Right ventricle myocardium superior (tissue), 1 donor: ENCODE measurements at regions not wholly inside any gene's neighbourhood (a gene's known extent, or its start where the extent isn't known, plus 50 kb on each side); places are given as distances from the start of the nearest gene placed in this dataset.

ENCODE experiments used
- ATAC-seq: fragments of 200-7000 bp; cut with Tn5 transposase; one replicate; pipeline ENCODE4 v1.9.1; 2020; ENCODE audit warnings: mild to moderate bottlenecking; ENCODE audit not compliant: poor library complexity
- DNase-seq: peaks from one replicate; pipeline ENCODE4 v3.0.0-alpha.2; 2020
- intact Hi-C: fragments of 100-400 bp; cut with DNase I; formaldehyde crosslinking; loops from one replicate; pipeline ENCODE4 v1.11.2; 2022
- donor health status: DM: no; HTN: yes; CAD: no; lungs with severe emphysema.

DNA sequence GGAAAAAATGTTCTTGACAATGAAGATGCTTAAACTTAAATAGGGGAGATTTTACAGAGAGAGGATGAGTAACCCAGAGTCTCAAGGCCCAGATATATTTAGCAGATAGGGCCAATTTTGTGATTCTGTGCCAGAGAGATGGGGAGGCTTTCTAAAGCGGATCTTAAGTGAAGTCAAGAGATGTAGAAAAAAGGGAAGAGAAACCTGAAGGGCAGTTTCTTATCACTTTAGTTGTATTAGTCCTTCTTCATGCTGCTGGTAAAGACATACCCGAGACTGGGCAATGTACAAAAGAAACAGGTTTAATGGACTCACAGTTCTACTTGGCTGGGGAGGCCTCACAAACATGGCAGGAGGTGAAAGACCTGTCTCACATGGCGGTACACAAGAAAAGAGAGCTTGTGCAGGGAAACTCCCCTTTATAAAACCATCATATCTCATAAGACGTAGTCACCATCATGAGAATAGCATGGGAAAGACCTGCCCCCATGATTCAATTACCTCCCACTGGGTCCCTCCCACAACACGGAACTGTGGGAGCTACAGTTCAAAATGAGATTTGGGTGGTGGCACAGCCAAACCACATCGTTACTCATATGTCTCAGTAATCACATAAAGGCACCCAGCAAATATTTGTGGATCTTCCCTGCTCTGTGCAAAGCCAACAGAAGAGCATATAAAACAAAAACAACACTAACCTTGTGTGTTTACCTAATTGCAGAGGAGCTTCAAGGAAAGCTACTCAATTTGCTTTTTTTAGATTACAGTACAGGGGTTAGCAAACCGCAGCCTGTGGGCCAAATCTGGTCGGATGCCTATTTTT is 102.6 kb upstream of the MYCBP2 start:
- DNase-seq (no peak), ATAC-seq (no peak)
- intact Hi-C loops: no loop called here

DNA sequence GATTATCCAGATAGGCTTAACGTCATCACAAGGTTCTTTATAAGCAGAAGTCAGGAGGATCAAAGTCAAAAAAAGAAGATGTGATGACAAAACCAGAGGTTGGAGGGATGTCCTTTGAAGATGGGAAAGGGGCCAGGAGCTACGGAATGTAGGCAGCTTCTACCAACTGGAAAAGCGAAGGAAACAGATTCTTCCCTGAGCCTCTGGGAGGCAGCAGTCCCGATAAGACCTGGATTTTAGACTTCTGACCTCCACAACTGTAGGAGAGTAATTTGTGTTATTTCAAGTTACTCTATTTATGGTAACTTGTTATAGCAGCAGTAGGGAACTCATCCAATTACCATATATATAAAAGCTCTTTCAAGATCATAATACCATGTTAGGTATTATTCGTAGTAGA is 98.8 kb upstream of the MYCBP2 start:
- ATAC-seq (no peak), DNase-seq (no peak)
- intact Hi-C loops: no loop called here

DNA sequence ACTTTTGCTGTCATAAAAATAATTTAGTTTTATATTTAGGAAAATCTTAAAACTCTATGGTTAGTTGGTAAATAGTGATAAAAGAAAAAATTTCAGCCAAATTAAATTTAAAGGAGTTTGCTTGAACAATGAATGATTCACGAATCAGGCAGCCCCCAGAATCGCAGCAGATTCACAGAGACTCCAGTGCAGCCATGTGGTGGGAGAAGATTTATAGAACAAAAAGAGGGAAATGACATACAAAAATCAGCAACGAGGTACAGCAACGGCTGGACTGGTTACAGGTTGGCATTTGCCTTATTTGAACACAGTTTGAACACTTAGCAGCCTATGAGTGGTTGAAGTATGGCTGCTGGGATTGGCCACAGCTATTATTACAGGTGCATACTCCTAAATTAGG is 96.4 kb upstream of the MYCBP2 start:
- DNase-seq: no peak
- no peak for ATAC-seq
- intact Hi-C loops: no loop called here

DNA sequence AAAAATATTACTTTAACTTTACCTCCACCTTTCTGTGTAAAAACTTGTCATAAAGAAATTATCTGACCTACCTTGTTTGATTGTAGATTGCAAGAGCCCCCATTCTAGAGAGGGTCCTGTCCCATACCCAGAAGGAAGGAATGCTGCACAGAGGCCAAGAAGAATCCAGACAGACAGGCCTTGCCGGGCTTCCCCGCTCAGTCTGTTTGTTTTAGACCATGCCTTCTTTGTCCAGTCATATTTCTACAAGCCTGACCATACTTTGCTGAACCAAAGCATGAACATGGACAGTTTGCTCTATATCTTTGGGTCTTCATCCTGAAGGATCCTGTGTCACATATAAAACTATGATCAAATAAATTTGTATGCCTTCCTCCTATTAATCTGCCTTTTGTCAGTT is 95.8 kb upstream of the MYCBP2 start:
- intact Hi-C loops: no loop called here
- no peak for ATAC-seq
- no peak for DNase-seq

DNA sequence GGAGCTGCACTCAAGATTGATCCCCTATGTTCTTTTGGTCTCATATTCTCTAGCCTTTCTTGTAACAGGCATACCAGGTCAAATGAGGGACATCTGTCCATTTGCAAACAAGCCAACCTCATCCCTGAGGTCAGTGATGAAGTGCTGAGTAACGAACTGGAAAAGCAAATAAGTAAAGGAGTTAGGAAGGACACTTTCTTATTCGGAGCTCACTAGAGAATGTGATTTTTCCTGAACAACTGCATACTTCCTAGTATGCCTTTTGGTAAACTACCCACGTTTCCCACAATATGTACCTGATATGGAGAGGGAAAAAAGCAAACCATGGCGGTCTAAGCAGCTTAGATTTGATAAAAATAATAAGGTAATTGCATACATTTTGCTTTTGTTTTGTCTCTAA is 91.0 kb upstream of the MYCBP2 start:
- DNase-seq (no peak), ATAC-seq (no peak)
- intact Hi-C loops: no loop called here

DNA sequence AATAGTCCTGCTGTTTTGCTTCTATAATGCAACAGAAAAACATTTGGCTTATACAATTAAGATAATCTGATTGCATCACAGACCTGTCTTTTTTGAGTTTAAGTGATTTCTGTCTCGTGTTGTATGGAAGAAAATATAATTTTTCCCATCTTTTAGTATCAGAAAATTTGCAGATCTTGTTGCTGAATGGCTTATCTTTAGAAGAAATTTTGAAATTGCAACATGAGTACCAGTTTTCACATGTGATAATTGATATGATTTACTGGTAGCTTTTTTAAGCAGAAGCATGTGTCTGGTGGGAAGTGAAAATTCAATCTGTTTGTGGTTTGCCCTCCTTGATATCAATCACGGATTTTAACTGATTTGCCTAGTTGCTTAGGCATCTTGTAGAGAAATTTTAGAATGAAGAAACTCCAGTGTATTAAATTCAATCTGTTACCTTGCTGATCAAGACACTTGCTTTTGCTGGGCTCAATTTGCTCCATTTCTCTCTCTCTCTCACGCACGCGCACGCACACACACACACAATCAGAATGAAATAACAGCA is 89.8 kb upstream of the MYCBP2 start:
- no peak for DNase-seq
- no peak for ATAC-seq
- intact Hi-C loops: no loop called here

DNA sequence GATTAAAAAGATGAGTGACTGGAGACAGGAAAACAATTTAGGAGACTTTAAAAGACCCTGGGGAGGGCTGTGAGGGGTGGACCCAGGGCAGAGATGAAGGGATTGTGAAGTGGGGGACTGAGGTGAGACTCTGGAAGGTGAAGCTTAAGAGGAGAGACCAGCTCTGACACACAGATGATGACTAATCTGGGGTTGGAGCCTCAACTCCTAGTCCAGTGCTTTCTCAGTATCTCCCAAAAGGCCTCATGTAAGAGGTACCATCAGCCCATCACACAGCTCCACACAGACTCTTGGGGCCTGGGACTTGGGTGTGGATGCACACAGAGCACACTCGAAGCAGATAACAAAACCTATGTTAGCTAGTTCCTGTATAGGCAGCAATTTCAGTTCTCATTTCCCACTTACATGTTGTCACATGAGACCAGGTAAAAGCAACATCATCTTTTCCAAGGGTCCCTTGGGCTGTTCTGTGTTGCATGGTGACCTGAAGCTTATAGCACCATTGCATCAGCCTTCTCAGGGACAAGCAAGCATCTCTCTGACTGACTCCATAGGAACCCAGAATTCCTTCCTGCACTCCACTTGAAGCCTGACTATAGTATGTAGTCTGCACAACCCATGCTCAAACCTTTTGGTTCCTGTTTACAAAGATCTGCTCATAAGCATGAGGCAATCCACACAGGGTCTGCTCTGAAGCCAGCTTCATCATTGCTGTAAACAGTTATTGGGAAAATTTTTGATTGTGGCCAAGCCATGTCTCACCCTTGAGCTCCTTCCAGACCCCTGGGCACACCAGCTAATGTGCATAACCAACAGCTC is 88.6 kb upstream of the MYCBP2 start:
- ATAC-seq: peak; percentile 29
- intact Hi-C loops: no loop called here
- DNase-seq: no peak

DNA sequence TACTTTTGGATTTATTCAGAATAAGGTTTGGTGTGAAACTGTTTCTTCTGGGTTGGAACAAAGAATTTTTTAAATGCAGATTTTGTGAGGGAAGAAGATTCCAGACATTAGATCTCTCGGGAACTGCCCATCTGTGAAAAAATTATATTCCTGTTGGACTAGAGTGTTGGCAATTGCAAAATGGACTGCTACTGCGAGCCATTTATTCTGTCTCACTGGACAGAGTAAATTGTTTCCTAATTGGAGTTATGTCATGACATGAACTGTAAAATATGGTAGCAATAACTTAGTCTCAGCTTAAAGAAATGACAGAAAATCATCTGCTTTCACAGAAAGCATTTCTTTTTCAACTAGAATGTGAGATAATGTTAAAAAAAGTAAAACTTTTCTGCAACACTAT is 86.0 kb upstream of the MYCBP2 start:
- no peak for ATAC-seq
- DNase-seq: no peak

DNA sequence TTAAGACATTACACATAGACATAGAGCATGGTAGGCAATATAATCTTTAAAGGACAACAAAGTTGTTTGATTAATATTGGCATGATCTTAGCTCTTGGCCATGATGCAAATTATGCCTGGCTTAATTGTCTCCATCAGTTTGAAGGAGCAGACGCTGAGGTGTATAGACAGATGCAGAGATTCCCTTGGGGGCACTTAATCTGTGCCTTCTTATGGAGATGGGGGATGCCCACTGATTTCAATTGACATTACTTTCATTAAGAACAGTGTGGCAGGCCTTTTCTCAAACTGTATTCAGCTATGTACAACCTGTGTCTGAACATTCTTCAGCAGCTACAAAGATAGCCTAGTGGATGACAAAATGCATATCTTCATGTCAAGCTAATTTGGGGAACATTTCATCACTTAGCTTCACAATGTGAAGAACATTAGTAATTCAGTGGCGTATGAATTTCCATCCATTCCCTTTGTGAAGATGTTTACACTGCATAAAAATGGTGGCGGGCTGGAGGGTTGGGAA is 85.3 kb upstream of the MYCBP2 start:
- intact Hi-C loops: no loop called here
- ATAC-seq (no peak), DNase-seq (no peak)

More for the DNA sequence above, 86.0 kb upstream of the MYCBP2 start:
- intact Hi-C loops: no loop called here

DNA sequence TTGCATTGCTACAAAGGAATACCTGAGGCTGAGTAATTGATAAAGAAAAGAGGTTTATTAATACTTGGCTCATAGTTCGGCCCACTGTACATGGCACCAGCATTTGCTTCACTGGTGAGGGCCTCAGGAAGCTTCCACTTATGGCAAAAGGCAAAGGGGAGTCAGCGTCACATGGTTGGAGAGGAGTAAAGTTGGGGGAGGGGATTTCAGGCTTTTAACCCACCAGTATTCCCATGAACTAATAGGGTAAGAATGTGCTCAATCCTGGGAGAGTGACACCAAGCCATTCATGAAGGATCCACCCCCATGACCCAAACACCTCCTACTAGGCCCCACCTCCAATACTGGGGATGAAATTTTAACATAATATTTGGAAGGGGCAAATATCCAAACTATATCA is 82.5 kb upstream of the MYCBP2 start:
- no peak for ATAC-seq
- intact Hi-C loops: no loop called here
- no peak for DNase-seq

DNA sequence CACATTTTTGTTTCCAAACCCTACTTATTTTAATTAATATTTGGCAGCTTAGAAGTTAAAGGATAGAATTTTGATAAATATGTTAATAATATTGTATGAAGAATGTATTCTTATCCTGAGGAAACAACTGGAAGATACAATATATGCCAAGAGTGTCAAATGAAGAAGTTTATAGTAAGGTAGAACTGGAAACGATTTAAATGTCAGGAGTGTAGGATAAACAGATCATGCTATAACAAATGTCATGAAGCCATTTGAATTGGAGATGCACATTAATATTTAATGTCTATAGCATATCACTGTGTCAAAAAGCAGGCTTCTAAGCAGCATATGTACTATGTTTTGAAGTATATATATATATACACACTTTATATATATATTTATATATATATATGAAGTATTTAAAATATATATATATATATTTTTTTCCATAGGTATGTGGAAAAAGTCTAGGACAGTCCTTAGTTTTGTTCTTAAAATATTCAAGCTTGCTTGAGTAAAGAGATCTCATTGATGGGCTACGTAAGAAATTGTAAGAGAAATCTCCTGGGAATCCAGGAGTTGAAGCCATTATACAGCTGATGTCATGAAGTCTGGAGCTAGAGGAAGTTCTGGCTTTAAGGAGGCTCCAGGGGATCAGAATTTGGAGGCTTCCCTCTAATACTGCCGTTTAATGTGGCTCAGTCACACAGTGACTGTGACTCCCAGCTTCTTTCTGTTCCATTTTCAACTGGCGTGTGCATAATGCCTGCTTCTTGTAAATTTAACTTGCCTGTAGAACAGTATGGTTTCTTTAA is 79.9 kb upstream of the MYCBP2 start:
- ATAC-seq: no peak
- intact Hi-C loops: no loop called here
- no peak for DNase-seq

DNA sequence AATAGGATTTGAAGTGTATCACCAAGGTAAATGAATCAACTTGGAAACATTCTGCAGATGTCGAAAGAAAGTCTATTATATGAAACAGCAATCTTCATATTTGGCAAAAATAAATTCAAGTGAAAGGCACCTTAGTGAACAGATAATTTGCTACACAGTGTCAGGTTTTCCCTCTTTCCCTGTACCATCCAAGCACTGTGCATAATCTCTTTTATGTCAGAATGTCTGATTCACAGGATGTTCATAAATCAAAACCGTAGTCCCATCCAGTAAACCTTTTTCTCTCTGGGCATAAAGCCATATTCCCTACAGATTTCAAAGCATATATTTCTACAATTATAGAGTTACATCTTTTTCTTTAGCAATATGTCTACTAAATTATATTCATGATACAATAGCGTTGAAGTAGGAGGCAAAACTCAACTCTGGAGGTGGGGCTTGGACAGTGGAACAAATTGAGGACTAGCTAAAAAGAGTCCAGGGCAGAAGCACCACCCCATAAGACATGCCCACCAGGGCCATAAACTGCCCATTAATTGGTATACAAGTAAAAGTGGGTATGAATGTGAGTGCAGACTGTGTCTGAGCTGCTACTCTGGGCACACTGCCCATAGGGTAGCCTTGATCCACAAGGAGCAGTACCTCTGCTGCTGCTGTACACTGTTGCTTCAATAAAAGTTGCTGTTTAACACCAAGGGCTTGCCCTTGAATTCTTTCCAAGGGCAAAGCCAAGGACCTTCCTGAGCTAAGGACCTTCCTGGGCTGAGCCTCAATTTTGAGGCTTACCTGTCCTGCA is 72.1 kb upstream of the MYCBP2 start:
- intact Hi-C loops: no loop called here
- no peak for DNase-seq
- ATAC-seq: no peak

DNA sequence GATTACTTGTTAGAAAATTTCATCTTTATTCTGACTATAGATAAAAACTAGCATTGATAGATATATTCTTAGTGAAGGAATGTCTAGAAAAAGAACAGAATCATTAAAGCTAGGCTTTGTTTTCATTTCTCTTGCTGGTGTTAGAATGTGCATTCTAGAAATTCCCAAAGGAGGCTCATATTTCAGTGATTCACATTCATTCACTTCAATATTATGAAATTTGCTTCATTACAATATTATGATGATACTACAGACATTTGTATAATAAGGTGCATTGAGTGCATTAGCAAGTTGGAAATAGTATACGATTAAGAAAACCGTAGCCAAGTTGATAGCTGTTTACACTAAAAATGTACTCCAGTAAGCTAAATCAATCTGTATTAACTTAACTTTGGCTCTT is 70.7 kb upstream of the MYCBP2 start:
- ATAC-seq (no peak), DNase-seq (no peak)
- intact Hi-C loops: no loop called here

DNA sequence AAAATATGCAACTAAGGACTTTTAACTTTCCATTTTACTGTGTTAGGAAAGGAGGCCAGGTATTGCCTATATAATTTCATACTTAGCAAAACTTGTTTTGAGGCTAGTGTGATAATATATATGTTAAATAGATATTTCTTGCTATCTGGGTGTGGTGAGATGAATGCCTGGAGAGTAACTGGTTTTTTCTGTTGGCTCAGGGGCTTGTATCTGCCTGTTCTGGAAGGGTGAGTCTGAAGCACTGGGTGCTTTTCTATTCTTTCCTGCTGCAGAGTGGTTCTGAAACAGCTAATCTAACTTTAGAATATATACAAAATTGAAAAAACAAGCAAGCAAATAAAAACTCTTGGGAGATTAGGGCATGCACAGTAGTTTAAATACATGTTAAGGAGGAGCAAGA is 64.6 kb upstream of the MYCBP2 start:
- no peak for ATAC-seq
- DNase-seq: no peak
- intact Hi-C loops: no loop called here

DNA sequence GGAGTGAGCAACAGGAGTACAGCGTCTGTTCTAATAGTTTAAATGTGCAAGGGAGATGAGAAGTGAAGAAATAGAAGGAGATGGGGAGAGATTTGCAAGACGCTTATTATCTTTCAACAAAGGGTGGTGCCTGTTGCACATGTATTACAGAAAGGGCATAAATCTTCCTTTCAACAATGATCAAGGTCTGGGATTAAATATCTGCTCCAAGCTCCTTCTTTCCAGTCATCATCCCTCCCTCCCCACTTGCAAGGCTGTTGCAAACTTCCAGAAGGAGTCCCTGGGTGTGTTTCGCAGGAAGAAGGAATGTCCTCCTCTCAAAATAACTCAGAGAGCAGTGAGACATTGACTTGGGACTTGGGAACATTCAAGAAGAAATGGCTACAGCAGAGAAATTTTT is 63.5 kb upstream of the MYCBP2 start:
- DNase-seq (no peak), ATAC-seq (no peak)
- intact Hi-C loops: no loop called here

DNA sequence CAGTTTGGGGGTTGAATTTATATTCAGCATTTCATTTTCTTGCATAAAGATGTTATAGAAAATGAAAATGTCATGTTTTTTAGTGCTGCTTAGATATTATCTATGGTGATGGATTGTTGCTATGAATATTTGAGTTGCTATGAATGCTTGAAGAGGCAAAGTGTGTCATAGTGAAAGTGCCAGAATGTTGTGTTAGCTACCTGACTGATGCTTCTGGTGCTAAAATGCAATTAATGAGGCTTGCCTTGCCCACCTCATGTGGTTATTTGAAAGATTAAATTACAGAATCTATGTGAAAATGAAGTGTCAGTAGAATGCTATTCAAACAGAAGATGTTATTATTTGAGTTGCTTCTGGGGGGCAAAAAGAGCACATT is 62.7 kb upstream of the MYCBP2 start:
- DNase-seq (no peak), ATAC-seq (no peak)
- intact Hi-C loops: no loop called here

DNA sequence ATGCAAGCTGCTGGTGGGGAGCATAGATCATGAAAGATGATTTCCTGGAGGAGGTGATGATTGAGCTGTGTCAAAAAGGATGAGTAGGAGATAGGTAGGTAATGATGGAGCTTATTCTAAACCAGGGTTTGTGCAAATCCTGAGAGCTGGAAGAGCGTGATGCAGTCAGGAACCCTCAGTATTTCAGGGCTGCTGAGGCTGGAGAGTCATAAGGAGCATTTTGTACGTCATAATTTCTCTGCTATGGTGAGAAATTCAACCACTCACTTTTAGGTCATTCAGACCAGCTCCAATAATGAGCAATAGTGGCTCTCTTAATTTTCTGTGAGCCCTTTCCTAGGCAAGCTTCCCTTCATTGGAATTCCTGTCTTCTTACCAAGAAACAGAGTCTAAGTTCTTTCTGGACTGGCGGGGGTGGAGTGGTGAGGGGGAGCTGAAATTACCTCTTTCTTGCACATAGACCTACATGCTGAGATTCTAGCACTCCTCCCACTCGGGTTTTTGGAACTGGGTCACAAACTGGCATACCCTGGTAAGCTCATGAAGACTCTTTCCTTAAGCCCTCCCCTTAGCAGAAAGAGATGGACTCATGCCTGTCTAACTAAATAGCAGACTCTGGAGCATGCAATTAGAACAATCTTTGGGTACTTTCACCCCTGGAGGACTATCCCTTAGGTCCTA is 62.2 kb upstream of the MYCBP2 start:
- DNase-seq (no peak), ATAC-seq (no peak)
- intact Hi-C loops: no loop called here
